ENCODE measurements at regions not wholly inside any gene's neighbourhood (a gene's known extent, or its start where the extent isn't known, plus 50 kb on each side); places are given as distances from the start of the nearest gene placed in this dataset.
A peak's percentile ranks its signal among the peaks of the same experiment; 100 is the strongest.

GRCh38 chr20:61146023-61146422 lies 106.0 kb upstream of the CDH4 start:
- H3K27me3 ChIP-seq (replicated peaks), result no peaks in the 10 kb centered on the region
- no peak for DNase-seq
- in situ Hi-C loops (cut with HindIII; ENCODE audit: low pct_ligation_motif_present, low sequenced_read_pairs), result no loop called here
- H3K36me3 ChIP-seq (replicated peaks), result no peaks in the 10 kb centered on the region
- no peak for TF ChIP-seq CTCF (IDR thresholded peaks at IDR 0.05; ENCODE audit: low read depth, low read length, missing control alignments)
- H3K27ac ChIP-seq, result no peak overlapping the region
- H3K4me3 ChIP-seq (ENCODE audit: low read depth, low read length), result no peak overlapping the region

- in situ Hi-C loops (cut with HindIII; ENCODE audit: low pct_ligation_motif_present, low sequenced_read_pairs), result no loop called here
- no peak for DNase-seq
- TF ChIP-seq CTCF (IDR thresholded peaks at IDR 0.05; ENCODE audit: low read depth, low read length, missing control alignments), result no peak
- Histone ChIP-seq H3K4me3 (ENCODE audit: low read depth, low read length) (no peak overlapping the region), H3K36me3 (replicated peaks) (no peaks in the 10 kb centered on the region), H3K27me3 (replicated peaks) (no peaks in the 10 kb centered on the region), H3K27ac (no peak overlapping the region)
Measured at GRCh38 chr20:61149636-61150035, 102.4 kb upstream of the CDH4 start.

- DNase-seq, result no peak
- Histone ChIP-seq H3K27me3 (replicated peaks) (no peaks in the 10 kb centered on the region), H3K4me3 (ENCODE audit: low read depth, low read length) (no peak overlapping the region), H3K27ac (no peak overlapping the region), H3K36me3 (replicated peaks) (no peaks in the 10 kb centered on the region)
- in situ Hi-C loops (cut with HindIII; ENCODE audit: low pct_ligation_motif_present, low sequenced_read_pairs), result no loop called here
- TF ChIP-seq CTCF (IDR thresholded peaks at IDR 0.05; ENCODE audit: low read depth, low read length, missing control alignments), result no peak
Measured at GRCh38 chr20:61157301-61157700, 94.8 kb upstream of the CDH4 start.

GRCh38 chr20:61159957-61160686 lies 91.9 kb upstream of the CDH4 start:
- Histone ChIP-seq H3K36me3 (replicated peaks) (no peaks in the 10 kb centered on the region), H3K4me3 (ENCODE audit: low read depth, low read length) (no peak overlapping the region), H3K27me3 (replicated peaks) (no peaks in the 10 kb centered on the region), H3K27ac (no peak overlapping the region)
- TF ChIP-seq CTCF (IDR thresholded peaks at IDR 0.05; ENCODE audit: low read depth, low read length, missing control alignments), result no peak
- in situ Hi-C loops (cut with HindIII; ENCODE audit: low pct_ligation_motif_present, low sequenced_read_pairs), result no loop called here
- DNase-seq, result no peak

GRCh38 chr20:61161726-61162390 lies 90.2 kb upstream of the CDH4 start:
- peak; percentile 19 for TF ChIP-seq CTCF (IDR thresholded peaks at IDR 0.05; ENCODE audit: low read depth, low read length, missing control alignments)
- in situ Hi-C loops (cut with HindIII; ENCODE audit: low pct_ligation_motif_present, low sequenced_read_pairs), result no loop called here
- Histone ChIP-seq H3K27me3 (replicated peaks) (no peaks in the 10 kb centered on the region), H3K27ac (no peak overlapping the region), H3K36me3 (replicated peaks) (no peaks in the 10 kb centered on the region), H3K4me3 (ENCODE audit: low read depth, low read length) (no peak overlapping the region)
- no peak for DNase-seq
